ENCODE measurements at regions not wholly inside any gene's neighbourhood (a gene's known extent, or its start where the extent isn't known, plus 50 kb on each side); places are given as distances from the start of the nearest gene placed in this dataset.

DNA sequence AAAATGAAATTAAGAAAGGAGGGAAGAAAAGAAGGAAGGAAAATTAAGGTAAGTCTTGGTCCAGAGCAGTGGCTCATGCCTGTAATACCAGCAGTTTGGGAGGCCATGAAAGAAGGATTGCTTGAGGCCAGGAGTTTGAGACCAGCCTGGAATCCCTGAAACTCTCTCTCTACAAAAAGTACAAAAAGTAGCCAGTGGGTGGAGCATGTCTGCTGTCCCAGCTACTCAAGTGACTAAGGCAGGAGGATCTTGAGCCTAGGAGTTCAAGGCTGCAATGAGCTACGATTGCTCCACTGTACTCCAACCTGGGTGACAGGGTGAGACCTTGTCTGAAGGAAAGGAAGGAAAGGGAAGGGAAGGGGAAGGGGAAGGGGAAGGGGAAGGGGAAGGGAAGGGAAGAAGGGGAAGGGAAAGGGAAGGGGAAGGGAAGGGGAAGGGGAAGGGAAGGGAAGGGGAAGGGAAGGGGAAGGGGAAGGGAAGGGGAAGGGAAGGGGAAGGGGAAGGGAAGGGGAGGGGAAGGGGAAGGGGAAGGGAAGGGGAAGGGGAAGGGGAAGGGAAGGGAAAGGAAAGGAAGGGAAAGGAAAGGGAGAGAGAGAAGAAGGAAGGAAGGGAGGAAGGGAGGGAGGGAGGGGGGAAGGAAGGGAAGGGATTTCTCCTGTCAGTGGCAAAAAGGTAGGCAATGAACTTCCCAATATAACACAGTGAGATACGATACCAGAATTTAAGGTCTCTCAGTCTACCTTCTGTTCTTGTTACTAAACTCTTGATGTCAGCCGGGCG is 412.8 kb downstream of the CMPK2 start:
- Histone ChIP-seq H3K4me2 (ENCODE audit: low read length) (no peak overlapping the region), H3K9ac (ENCODE audit: low read length) (no peak overlapping the region), H3K36me3 (ENCODE audit: insufficient read depth, low read length) (no peaks in the 10 kb centered on the region), H3K27ac (ENCODE audit: low read length) (no peak overlapping the region), H3F3A (ENCODE audit: insufficient read depth, low read length, poor library complexity, severe bottlenecking) (no peaks in the 10 kb centered on the region), H3K27me3 (ENCODE audit: insufficient read depth, low read depth, low read length) (no peaks in the 10 kb centered on the region), H4K20me1 (ENCODE audit: insufficient read depth) (no peaks in the 10 kb centered on the region), H3K79me2 (replicated peaks; ENCODE audit: insufficient read depth, low read length) (no peaks in the 10 kb centered on the region), H3K9me2 (ENCODE audit: insufficient read depth, low read length) (no peaks in the 10 kb centered on the region), H2AFZ (ENCODE audit: low read depth, low read length) (no peak overlapping the region), H3K9me3 (ENCODE audit: low read length) (no peaks in the 10 kb centered on the region), H3K4me3 (ENCODE audit: low read length) (no peak overlapping the region)
- no peak for TF ChIP-seq MXI1 (conservative IDR thresholded peaks at IDR 0.05; ENCODE audit: poor library complexity, severe bottlenecking)
- TF ChIP-seq SMC3 (conservative IDR thresholded peaks at IDR 0.05; ENCODE audit: poor library complexity), result no peak
- TF ChIP-seq EZH2 (IDR thresholded peaks at IDR 0.05; ENCODE audit: borderline replicate concordance, insufficient read depth, low read length, poor library complexity, severe bottlenecking), result no peak
- no peak for TF ChIP-seq RAD21 (conservative IDR thresholded peaks at IDR 0.05)
- TF ChIP-seq POLR2AphosphoS5 (IDR thresholded peaks at IDR 0.05), result no peak
- no peak for TF ChIP-seq TAF1 (IDR thresholded peaks at IDR 0.05; ENCODE audit: low read depth)
- TF ChIP-seq, protein P1, sequence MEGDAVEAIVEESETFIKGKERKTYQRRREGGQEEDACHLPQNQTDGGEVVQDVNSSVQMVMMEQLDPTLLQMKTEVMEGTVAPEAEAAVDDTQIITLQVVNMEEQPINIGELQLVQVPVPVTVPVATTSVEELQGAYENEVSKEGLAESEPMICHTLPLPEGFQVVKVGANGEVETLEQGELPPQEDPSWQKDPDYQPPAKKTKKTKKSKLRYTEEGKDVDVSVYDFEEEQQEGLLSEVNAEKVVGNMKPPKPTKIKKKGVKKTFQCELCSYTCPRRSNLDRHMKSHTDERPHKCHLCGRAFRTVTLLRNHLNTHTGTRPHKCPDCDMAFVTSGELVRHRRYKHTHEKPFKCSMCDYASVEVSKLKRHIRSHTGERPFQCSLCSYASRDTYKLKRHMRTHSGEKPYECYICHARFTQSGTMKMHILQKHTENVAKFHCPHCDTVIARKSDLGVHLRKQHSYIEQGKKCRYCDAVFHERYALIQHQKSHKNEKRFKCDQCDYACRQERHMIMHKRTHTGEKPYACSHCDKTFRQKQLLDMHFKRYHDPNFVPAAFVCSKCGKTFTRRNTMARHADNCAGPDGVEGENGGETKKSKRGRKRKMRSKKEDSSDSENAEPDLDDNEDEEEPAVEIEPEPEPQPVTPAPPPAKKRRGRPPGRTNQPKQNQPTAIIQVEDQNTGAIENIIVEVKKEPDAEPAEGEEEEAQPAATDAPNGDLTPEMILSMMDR (IDR thresholded peaks at IDR 0.05; ENCODE audit: poor library complexity, severe bottlenecking), result no peak
- no peak for TF ChIP-seq EP300 (conservative IDR thresholded peaks at IDR 0.05; ENCODE audit: poor library complexity, severe bottlenecking)
- TF ChIP-seq, protein P2, sequence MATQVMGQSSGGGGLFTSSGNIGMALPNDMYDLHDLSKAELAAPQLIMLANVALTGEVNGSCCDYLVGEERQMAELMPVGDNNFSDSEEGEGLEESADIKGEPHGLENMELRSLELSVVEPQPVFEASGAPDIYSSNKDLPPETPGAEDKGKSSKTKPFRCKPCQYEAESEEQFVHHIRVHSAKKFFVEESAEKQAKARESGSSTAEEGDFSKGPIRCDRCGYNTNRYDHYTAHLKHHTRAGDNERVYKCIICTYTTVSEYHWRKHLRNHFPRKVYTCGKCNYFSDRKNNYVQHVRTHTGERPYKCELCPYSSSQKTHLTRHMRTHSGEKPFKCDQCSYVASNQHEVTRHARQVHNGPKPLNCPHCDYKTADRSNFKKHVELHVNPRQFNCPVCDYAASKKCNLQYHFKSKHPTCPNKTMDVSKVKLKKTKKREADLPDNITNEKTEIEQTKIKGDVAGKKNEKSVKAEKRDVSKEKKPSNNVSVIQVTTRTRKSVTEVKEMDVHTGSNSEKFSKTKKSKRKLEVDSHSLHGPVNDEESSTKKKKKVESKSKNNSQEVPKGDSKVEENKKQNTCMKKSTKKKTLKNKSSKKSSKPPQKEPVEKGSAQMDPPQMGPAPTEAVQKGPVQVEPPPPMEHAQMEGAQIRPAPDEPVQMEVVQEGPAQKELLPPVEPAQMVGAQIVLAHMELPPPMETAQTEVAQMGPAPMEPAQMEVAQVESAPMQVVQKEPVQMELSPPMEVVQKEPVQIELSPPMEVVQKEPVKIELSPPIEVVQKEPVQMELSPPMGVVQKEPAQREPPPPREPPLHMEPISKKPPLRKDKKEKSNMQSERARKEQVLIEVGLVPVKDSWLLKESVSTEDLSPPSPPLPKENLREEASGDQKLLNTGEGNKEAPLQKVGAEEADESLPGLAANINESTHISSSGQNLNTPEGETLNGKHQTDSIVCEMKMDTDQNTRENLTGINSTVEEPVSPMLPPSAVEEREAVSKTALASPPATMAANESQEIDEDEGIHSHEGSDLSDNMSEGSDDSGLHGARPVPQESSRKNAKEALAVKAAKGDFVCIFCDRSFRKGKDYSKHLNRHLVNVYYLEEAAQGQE (IDR thresholded peaks at IDR 0.05; ENCODE audit: borderline replicate concordance), result no peak

DNA sequence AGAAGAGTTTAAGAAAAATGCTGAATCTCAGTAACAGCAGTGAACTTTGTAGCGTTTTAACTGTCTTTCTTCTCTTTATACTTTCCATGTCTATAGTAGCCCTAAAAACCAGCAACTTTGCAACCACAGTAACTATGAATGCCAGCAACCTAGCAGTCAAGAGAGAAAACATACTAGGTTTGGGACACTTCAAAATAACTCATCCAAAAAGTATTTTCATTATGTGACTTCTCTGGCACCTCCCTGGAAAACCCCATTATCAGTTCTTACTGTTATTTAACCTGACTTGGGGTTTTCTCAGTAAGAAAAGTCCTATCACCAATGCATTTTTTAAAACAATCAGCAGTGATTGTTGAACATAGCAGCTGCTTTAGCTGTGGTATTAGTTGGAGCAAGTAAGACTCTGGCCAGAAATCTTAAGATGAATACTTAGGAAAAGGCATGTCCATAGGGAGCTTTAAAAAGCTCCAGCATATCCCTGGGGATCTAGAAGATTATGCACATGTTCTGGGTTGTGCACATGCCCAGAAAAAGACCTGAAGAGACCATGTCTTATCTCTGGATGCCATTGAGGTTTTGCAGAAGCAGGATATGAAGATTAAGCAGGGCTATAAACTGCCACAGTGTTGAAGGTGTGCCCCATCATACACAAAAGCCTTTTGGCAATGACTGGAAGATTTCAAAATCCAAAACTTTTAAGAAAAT is 411.3 kb downstream of the CMPK2 start:
- Histone ChIP-seq H3K9me2 (ENCODE audit: insufficient read depth, low read length) (no peaks in the 10 kb centered on the region), H3K4me2 (ENCODE audit: low read length) (no peak overlapping the region), H3K9me3 (ENCODE audit: low read length) (no peaks in the 10 kb centered on the region), H3K4me3 (ENCODE audit: low read length) (no peak overlapping the region), H3K9ac (ENCODE audit: low read length) (no peak overlapping the region), H3F3A (ENCODE audit: insufficient read depth, low read length, poor library complexity, severe bottlenecking) (no peaks in the 10 kb centered on the region), H3K36me3 (ENCODE audit: insufficient read depth, low read length) (no peaks in the 10 kb centered on the region), H4K20me1 (ENCODE audit: insufficient read depth) (no peaks in the 10 kb centered on the region), H3K27ac (ENCODE audit: low read length) (no peak overlapping the region), H2AFZ (ENCODE audit: low read depth, low read length) (no peak overlapping the region), H3K27me3 (ENCODE audit: insufficient read depth, low read depth, low read length) (no peaks in the 10 kb centered on the region), H3K79me2 (replicated peaks; ENCODE audit: insufficient read depth, low read length) (no peaks in the 10 kb centered on the region)
- TF ChIP-seq EP300 (conservative IDR thresholded peaks at IDR 0.05; ENCODE audit: poor library complexity, severe bottlenecking) (no peak), MXI1 (conservative IDR thresholded peaks at IDR 0.05; ENCODE audit: poor library complexity, severe bottlenecking) (no peak), EZH2 (IDR thresholded peaks at IDR 0.05; ENCODE audit: borderline replicate concordance, insufficient read depth, low read length, poor library complexity, severe bottlenecking) (no peak), RAD21 (conservative IDR thresholded peaks at IDR 0.05) (no peak), POLR2AphosphoS5 (IDR thresholded peaks at IDR 0.05) (no peak), TAF1 (IDR thresholded peaks at IDR 0.05; ENCODE audit: low read depth) (no peak), SMC3 (conservative IDR thresholded peaks at IDR 0.05; ENCODE audit: poor library complexity) (no peak)
- TF ChIP-seq, protein P1 (IDR thresholded peaks at IDR 0.05; ENCODE audit: poor library complexity, severe bottlenecking), result no peak
- TF ChIP-seq, protein P2 (IDR thresholded peaks at IDR 0.05; ENCODE audit: borderline replicate concordance), result no peak

Measured in neural cell (in vitro differentiated cells).